K562 (cell line): ENCODE measurements at regions not wholly inside any gene's neighbourhood (a gene's known extent, or its start where the extent isn't known, plus 50 kb on each side); places are given as distances from the start of the nearest gene placed in this dataset.

Experiments used
- ATAC-seq: fragments of 200-7000 bp; cut with Tn5 transposase; 3 replicates; pipeline ENCODE4 v1.9.1; 2020; ENCODE audit warnings: moderate library complexity
- BruUV-seq: library from RNA; stranded (reverse); fragments of 400-500 nt; replicated peaks from 2 replicates; lab custom pipeline; 2021; lab: Mats Ljungman, UMichigan
- CTCF ChIA-PET: fragments of 300-600 bp; formaldehyde crosslinking; extraction: SDS; loops from one replicate; lab custom pipeline; 2021; ENCODE audit warnings: low intra/inter-chr PET ratio; lab: Yijun Ruan, JAX
- POLR2A ChIA-PET: fragments of 300-600, 350-650 bp; sonication (Branson Sonifier 250); formaldehyde crosslinking; extraction: SDS; loops from one replicate; lab custom pipeline; 2021; ENCODE audit warnings: antibody characterized with exemption, inconsistent platforms; lab: Yijun Ruan, JAX
- DNase-seq, 4 experiments: peaks; one replicate each; pipeline versions ENCODE4 v3.0.0 to v3.0.0-alpha.2; 2011 to 2018; ENCODE audit warnings: low spot score in 3 of 4, mixed read lengths in 3 of 4; ENCODE audit errors: extremely low read depth in 1 of 4
- FAIRE-seq: peaks from 2 replicates; lab custom pipeline; 2011; peaks lifted over from hg19 to GRCh38; lab: Jason Lieb, UNC
- H2AFZ ChIP-seq: 2 replicates; pipeline ENCODE4 v1.6.0; 2011; ENCODE audit warnings: low read depth, low read length, control low read depth, inconsistent platforms
- H3K27ac ChIP-seq: fragments of 200-600 bp; 3 replicates; pipeline ENCODE4 v1.8.0; 2011; ENCODE audit warnings: low read depth, mild to moderate bottlenecking, control low read depth, inconsistent platforms, low read length, moderate library complexity, mixed read lengths; ENCODE audit errors: extremely low read depth
- H3K27me3 ChIP-seq, 2 experiments: fragments of 300-600 bp in 1 of 2; 2 replicates in 1 of 2; 3 replicates in 1 of 2; pipeline versions ENCODE4 v1.6.0 to v1.8.0; 2011; ENCODE audit warnings: inconsistent platforms in 2 of 2, low read length in 2 of 2, mild to moderate bottlenecking in 1 of 2, mixed read lengths in 1 of 2, moderate library complexity in 1 of 2; ENCODE audit not compliant: control insufficient read depth in 2 of 2, insufficient read depth in 2 of 2
- H3K36me3 ChIP-seq: fragments of 300-600 bp; 3 replicates; pipeline ENCODE4 v1.8.0; 2011; ENCODE audit warnings: mild to moderate bottlenecking, low read length, inconsistent platforms; ENCODE audit not compliant: control insufficient read depth, insufficient read depth
- H3K4me1 ChIP-seq, 2 experiments: fragments of 200-600 bp in 1 of 2; replicated peaks in 1 of 2; 2 replicates in 1 of 2; 3 replicates in 1 of 2; pipeline versions ENCODE4 v1.5.1 to v1.8.0; 2011; ENCODE audit warnings: inconsistent platforms in 2 of 2, low read length in 2 of 2, mild to moderate bottlenecking in 1 of 2, mixed read lengths in 1 of 2, moderate library complexity in 1 of 2; ENCODE audit not compliant: control insufficient read depth in 2 of 2, insufficient read depth in 2 of 2
- H3K4me2 ChIP-seq: 2 replicates; pipeline ENCODE4 v1.6.1; 2011; ENCODE audit warnings: low read length, control low read depth, inconsistent platforms, mixed read lengths; ENCODE audit not compliant: insufficient read depth
- H3K4me3 ChIP-seq: fragments of 200-600 bp; sonication (generic), shearing (Covaris generic); 2 replicates; pipeline ENCODE4 v1.5.1; 2016; ENCODE audit warnings: control low read depth, inconsistent platforms
- H3K79me2 ChIP-seq: fragments of 200-600 bp; 3 replicates; pipeline ENCODE4 v1.8.0; 2011; ENCODE audit warnings: low read length, inconsistent platforms; ENCODE audit not compliant: control insufficient read depth, insufficient read depth
- H3K9ac ChIP-seq, 2 experiments: 2 replicates each; pipeline versions ENCODE4 v1.6.0 to v1.6.1; 2011; ENCODE audit warnings: low read depth in 2 of 2, low read length in 2 of 2, control low read depth in 1 of 2, inconsistent platforms in 1 of 2, mild to moderate bottlenecking in 1 of 2, mixed read lengths in 1 of 2; ENCODE audit not compliant: insufficient read depth in 1 of 2
- H3K9me1 ChIP-seq: one replicate; pipeline ENCODE4 v1.6.0; 2011; ENCODE audit warnings: inconsistent platforms, mild to moderate bottlenecking, low read length, moderate library complexity; ENCODE audit not compliant: control insufficient read depth, insufficient read depth
- H3K9me3 ChIP-seq: replicated peaks from 2 replicates; pipeline ENCODE4 v1.5.1; 2011; ENCODE audit warnings: low read depth, low read length, inconsistent platforms; ENCODE audit not compliant: control insufficient read depth, insufficient read depth
- H4K20me1 ChIP-seq: replicated peaks from 2 replicates; pipeline ENCODE4 v1.6.1; 2011; ENCODE audit warnings: low read length, inconsistent platforms, mixed read lengths; ENCODE audit not compliant: control insufficient read depth, insufficient read depth
- CBFA2T2 ChIP-seq: fragments of 450-650 bp; conservative IDR thresholded peaks from 2 replicates; pipeline ENCODE4 v1.6.1; 2017; ENCODE audit warnings: mild to moderate bottlenecking
- CEBPB ChIP-seq: fragments of 450-650 bp; IDR thresholded peaks from 2 replicates; pipeline ENCODE4 v1.6.1; 2016; ENCODE audit warnings: missing genetic modification characterization, missing compliant biosample characterization
- CEBPG ChIP-seq, 3 experiments: fragments of 200-800 bp in 1 of 3; sonication (Bioruptor generic) in 1 of 3; sonication (generic) in 1 of 3; formaldehyde crosslinking in 1 of 3; IDR thresholded peaks in 2 of 3; conservative IDR thresholded peaks in 1 of 3; 2 replicates each; pipeline versions ENCODE4 v1.6.1 to v1.8.0; 2016 to 2022; ENCODE audit warnings: missing compliant biosample characterization in 2 of 3, missing genetic modification characterization in 2 of 3, mild to moderate bottlenecking in 1 of 3, missing genetic modification reagents in 1 of 3
- FOXM1 ChIP-seq, 2 experiments: fragments of 450-650 bp in 1 of 2; sonication (generic) in 1 of 2; formaldehyde crosslinking in 1 of 2; IDR thresholded peaks; 2 replicates each; pipeline versions ENCODE4 v1.6.1 to v1.9.0; 2017 to 2022; ENCODE audit warnings: low read depth in 2 of 2, mild to moderate bottlenecking in 2 of 2, missing genetic modification reagents in 1 of 2, moderate library complexity in 1 of 2
- KLF1 ChIP-seq: fragments of 450-650 bp; IDR thresholded peaks from 2 replicates; pipeline ENCODE4 v1.6.1; 2016; ENCODE audit warnings: missing genetic modification characterization, missing compliant biosample characterization
- L3MBTL2 ChIP-seq: fragments of 450-650 bp; IDR thresholded peaks from 2 replicates; pipeline ENCODE4 v1.6.1; 2016; ENCODE audit warnings: mild to moderate bottlenecking, moderate library complexity
- MCM7 ChIP-seq, 2 experiments: fragments of 450-650 bp; IDR thresholded peaks; 2 replicates each; pipeline ENCODE4 v1.6.1; 2016 to 2018
- XRCC4 ChIP-seq: IDR thresholded peaks from one replicate; pipeline ENCODE4 v1.6.1; 2011; ENCODE audit not compliant: insufficient read depth, insufficient read length; ENCODE audit errors: extremely low read depth
- ZNF174 ChIP-seq: fragments of 250-450 bp; sonication (Bioruptor Pico); IDR thresholded peaks from 2 replicates; pipeline ENCODE4 v1.4.0; 2020; ENCODE audit warnings: mild to moderate bottlenecking
- WGBS: fragments of 100-300 bp; shearing (Covaris generic); methylation state at CpG from one replicate; pipeline ENCODE4 v1.1.6; 2016; ENCODE audit warnings: low coverage, mixed read lengths; ENCODE audit not compliant: insufficient coverage; ENCODE audit errors: missing lambda C conversion rate; 5-methylcytosine and 5-hydroxymethylcytosine counted together
- in situ Hi-C: fragments of 300-500 bp; cut with MboI; formaldehyde crosslinking; loops from 4 replicates; pipeline ENCODE4 v1.15.0; 2018; ENCODE audit warnings: inconsistent platforms, mixed read lengths
- intact Hi-C: fragments of 100-400 bp; cut with micrococcal nuclease; formaldehyde crosslinking; loops from 2 replicates; pipeline ENCODE4 v1.14.2; 2022
- TF ChIP-seq, protein P1 (sequence below), 2 experiments: fragments of 450-650 bp in 1 of 2; sonication (generic) in 1 of 2; formaldehyde crosslinking in 1 of 2; IDR thresholded peaks in 1 of 2; conservative IDR thresholded peaks in 1 of 2; 2 replicates each; pipeline versions ENCODE4 v1.6.1 to v1.8.1; 2016 to 2023; ENCODE audit warnings: mild to moderate bottlenecking in 2 of 2, moderate library complexity in 2 of 2, inconsistent platforms in 1 of 2, missing genetic modification reagents in 1 of 2

DNA sequence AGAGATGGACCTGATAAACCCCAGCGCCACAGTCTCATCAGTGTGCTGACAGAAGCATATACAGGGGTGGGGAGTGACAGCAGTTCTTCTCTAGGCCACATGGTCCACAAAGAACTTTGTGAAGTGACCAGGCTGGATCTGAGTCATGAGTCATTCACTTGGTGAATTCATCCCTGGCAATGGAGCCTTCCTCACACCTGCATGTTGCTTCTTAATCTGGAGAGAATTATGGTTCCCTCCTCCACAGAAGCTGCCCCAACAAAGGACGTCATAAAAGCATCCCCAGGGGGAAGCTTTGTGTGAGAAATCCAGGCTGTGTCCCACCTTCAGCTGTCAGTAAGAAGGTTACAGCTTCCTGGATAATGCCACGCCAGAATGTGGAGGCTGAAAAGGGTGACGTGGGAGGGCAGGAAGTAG, 215.6 kb upstream of the MAF start (continued):
- no peak for TF ChIP-seq XRCC4
- no peak for TF ChIP-seq ZNF174
- TF ChIP-seq FOXM1 (IDR thresholded peaks at IDR 0.05; ENCODE audit: low read depth): no peak
- TF ChIP-seq FOXM1 (CRISPR knock-in tag; IDR thresholded peaks at IDR 0.05; ENCODE audit: low read depth): no peak
- TF ChIP-seq MCM7 (IDR thresholded peaks at IDR 0.05): no peak
- TF ChIP-seq KLF1 (tag): no peak
- peak; percentile 37; the same call in 1 of the 2 replicates for TF ChIP-seq L3MBTL2

DNA sequence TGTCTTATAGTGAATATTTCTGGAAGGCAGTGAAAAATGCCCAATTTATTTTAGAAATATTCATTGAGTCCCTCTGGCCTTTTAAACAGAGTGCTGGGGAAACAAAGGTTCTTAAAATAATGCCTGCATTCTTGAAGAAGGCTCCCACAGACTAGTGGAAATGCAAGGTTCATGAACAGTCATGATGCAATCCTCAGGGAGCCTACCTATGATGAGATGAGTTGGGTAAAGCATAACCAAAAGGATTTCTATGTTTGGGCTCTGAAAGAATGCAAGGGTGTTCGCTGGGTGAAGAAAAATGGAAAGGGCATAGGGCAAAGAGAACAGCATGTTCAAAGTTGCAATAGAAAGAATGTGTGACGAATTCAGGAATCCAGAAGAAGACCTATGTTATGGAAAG, 214.5 kb upstream of the MAF start:
- H3K9ac ChIP-seq: no peak overlapping the region
- no peak overlapping the region for H3K4me3 ChIP-seq
- FAIRE-seq: no peak
- no peaks in the 10 kb centered on the region for H3K79me2 ChIP-seq
- ATAC-seq: no peak
- peaks cover 0 to 8% of the 10 kb centered on the region in 2 experiments; a peak in 2 of 5 replicates for H3K4me1 ChIP-seq
- 33% methylated on average over 2 of the region's 2 CpGs for WGBS
- TF ChIP-seq CEBPG (CRISPR knock-in tag; IDR thresholded peaks at IDR 0.05) (no peak), CEBPG (tag; conservative IDR thresholded peaks at IDR 0.05 in 1 of 2, IDR thresholded peaks at IDR 0.05 in 1 of 2) (peak; percentile 39 to 51; a peak in 2 of 4 replicates), CBFA2T2 (no peak), CEBPB (tag) (peak; percentile 36; the same call in 1 of the 2 replicates)
- TF ChIP-seq, protein P1, sequence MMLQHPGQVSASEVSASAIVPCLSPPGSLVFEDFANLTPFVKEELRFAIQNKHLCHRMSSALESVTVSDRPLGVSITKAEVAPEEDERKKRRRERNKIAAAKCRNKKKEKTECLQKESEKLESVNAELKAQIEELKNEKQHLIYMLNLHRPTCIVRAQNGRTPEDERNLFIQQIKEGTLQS (IDR thresholded peaks at IDR 0.05): peak; percentile 55; the same call in 1 of the 2 replicates
- TF ChIP-seq, protein P1 (CRISPR knock-in tag; conservative IDR thresholded peaks at IDR 0.05): no peak
- no peaks in the 10 kb centered on the region for H3K36me3 ChIP-seq
- in situ Hi-C loops (no loop called here), intact Hi-C loops (no loop called here)
- ChIA-PET POLR2A (interaction anchor here (1.3 to 1.4 kb wide), 2 partner anchors 13 to 15 kb away, joined by 3 to 6 read pairs; no protein-coding TSS in a partner anchor), CTCF (no interaction called here)
- no peaks in the 10 kb centered on the region for H3K9me3 ChIP-seq
- no peaks in the 10 kb centered on the region for H4K20me1 ChIP-seq
- H3K27me3 ChIP-seq: no peaks in the 10 kb centered on the region
- no peak for DNase-seq
- H3K27ac ChIP-seq: no peak overlapping the region
- no peaks in the 10 kb centered on the region for H3K9me1 ChIP-seq
- no TSS peak for BruUV-seq
- no peak overlapping the region for H2AFZ ChIP-seq
- H3K4me2 ChIP-seq: no peak overlapping the region
